A549 (cell line): ENCODE measurements at regions not wholly inside any gene's neighbourhood (a gene's known extent, or its start where the extent isn't known, plus 50 kb on each side); places are given as distances from the start of the nearest gene placed in this dataset.

Experiments used
- CBX2 ChIP-seq: fragments of 200-600 bp; sonication (generic); IDR thresholded peaks from 2 replicates; pipeline ENCODE4 v1.6.1; 2016; ENCODE audit warnings: low read depth, mild to moderate bottlenecking, borderline replicate concordance
- CEBPB ChIP-seq, 2 experiments: fragments of >200 bp in 1 of 2; sonication (Bioruptor Twin) in 1 of 2; formaldehyde crosslinking in 1 of 2; IDR thresholded peaks; 2 replicates each; pipeline ENCODE4 v1.6.1; 2012 to 2016
- KDM1A ChIP-seq: fragments of 200-600 bp; sonication (generic); IDR thresholded peaks from 2 replicates; pipeline ENCODE4 v1.6.1; 2016; ENCODE audit warnings: low read depth, mild to moderate bottlenecking
- RCOR1 ChIP-seq: fragments of 150-350 bp; IDR thresholded peaks from 2 replicates; pipeline ENCODE4 v1.6.1; 2014; ENCODE audit warnings: antibody characterized with exemption, low read length, low read depth
- ZFP36 ChIP-seq: fragments of 450-650 bp; IDR thresholded peaks from 2 replicates; pipeline ENCODE4 v1.6.1; 2014; ENCODE audit warnings: borderline replicate concordance; ENCODE audit not compliant: partially characterized antibody
- TF ChIP-seq, protein P1 (sequence below): IDR thresholded peaks from 2 replicates; pipeline ENCODE4 v1.6.1; 2012
- TF ChIP-seq, protein P2 (sequence below): fragments of 450-650 bp; IDR thresholded peaks from 2 replicates; pipeline ENCODE4 v1.6.1; 2014; ENCODE audit warnings: antibody characterized with exemption
- TF ChIP-seq, protein P3 (sequence below): fragments of >200 bp; sonication (Bioruptor Twin); formaldehyde crosslinking; IDR thresholded peaks from 3 replicates; pipeline ENCODE4 v1.5.1; 2016

DNA sequence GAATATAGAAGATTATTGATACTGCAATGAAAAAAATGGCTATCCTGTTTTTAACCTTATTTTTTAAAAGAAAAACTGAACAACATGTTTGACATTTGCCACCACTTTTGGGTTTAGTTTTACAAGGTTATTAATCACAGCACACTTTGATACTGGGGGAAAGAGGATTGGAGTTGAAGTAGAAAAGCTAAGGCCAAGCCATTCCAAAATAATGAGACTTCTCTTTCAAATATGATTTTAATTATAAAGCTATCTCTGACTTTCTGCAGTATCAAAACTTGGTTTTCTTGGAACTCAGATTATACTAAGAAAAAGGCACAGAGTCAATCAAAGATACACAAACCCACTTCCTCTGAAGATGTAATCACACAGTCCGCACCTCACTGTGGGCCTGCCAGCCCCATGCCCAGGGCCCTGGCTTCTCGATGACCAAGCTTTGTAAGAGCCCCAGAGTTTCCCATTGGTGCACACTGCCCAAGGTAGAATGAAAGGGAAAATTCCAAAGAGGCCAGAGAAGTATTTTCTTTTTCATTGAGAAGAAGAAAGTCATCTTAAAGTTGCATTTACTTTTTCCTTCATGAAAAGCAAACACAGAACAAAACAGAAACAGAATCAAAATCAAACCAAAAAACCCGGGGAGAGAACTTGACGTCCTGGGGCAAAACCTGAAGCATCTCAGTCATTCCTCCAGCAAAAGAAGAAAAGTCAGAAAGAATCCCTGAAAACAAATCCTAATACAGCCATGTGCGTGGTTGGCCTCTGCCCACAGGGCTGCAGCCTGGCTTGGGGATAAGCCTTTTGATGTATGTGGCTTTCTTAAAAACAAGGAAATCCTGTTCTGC lies 187.7 kb upstream of the KLF6 start:
- TF ChIP-seq ZFP36 (no peak), KDM1A (no peak), CBX2 (no peak), CEBPB (IDR thresholded peaks at IDR 0.05) (no peak), RCOR1 (no peak)
- TF ChIP-seq, protein P1, sequence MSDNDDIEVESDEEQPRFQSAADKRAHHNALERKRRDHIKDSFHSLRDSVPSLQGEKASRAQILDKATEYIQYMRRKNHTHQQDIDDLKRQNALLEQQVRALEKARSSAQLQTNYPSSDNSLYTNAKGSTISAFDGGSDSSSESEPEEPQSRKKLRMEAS = no peak
- TF ChIP-seq, protein P2, sequence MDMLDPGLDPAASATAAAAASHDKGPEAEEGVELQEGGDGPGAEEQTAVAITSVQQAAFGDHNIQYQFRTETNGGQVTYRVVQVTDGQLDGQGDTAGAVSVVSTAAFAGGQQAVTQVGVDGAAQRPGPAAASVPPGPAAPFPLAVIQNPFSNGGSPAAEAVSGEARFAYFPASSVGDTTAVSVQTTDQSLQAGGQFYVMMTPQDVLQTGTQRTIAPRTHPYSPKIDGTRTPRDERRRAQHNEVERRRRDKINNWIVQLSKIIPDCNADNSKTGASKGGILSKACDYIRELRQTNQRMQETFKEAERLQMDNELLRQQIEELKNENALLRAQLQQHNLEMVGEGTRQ = no peak
- TF ChIP-seq, protein P3, sequence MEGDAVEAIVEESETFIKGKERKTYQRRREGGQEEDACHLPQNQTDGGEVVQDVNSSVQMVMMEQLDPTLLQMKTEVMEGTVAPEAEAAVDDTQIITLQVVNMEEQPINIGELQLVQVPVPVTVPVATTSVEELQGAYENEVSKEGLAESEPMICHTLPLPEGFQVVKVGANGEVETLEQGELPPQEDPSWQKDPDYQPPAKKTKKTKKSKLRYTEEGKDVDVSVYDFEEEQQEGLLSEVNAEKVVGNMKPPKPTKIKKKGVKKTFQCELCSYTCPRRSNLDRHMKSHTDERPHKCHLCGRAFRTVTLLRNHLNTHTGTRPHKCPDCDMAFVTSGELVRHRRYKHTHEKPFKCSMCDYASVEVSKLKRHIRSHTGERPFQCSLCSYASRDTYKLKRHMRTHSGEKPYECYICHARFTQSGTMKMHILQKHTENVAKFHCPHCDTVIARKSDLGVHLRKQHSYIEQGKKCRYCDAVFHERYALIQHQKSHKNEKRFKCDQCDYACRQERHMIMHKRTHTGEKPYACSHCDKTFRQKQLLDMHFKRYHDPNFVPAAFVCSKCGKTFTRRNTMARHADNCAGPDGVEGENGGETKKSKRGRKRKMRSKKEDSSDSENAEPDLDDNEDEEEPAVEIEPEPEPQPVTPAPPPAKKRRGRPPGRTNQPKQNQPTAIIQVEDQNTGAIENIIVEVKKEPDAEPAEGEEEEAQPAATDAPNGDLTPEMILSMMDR = no peak
